Activated B cell treated with CpG ODN at 0.5 μM for 24 hours (primary cell): ENCODE measurements at regions not wholly inside any gene's neighbourhood (a gene's known extent, or its start where the extent isn't known, plus 50 kb on each side); places are given as distances from the start of the nearest gene placed in this dataset.

Experiments used
- ATAC-seq: fragments of 200-7000 bp; cut with Tn5 transposase; one replicate; pipeline ENCODE4 v1.10.0; 2021; ENCODE audit warnings: low read depth, mild to moderate bottlenecking, moderate library complexity
- CTCF ChIA-PET: fragments of 350-600 bp; sonication (Branson Sonifier 250); formaldehyde crosslinking; loops from one replicate; lab custom pipeline; 2021; ENCODE audit warnings: antibody characterized with exemption; lab: Charles Lee
- POLR2A ChIA-PET: fragments of 350-600 bp; sonication (Branson Sonifier 250); formaldehyde crosslinking; loops from one replicate; lab custom pipeline; 2021; ENCODE audit warnings: antibody characterized with exemption; lab: Charles Lee
- DNase-seq: peaks from one replicate; pipeline ENCODE4 v3.0.0; 2022
- H3K27ac Mint-ChIP-seq: one replicate; pipeline ENCODE4 v1.8.0; 2020; ENCODE audit warnings: mixed read lengths
- H3K27me3 Mint-ChIP-seq: one replicate; pipeline ENCODE4 v1.8.0; 2021; ENCODE audit warnings: mixed read lengths
- H3K36me3 Mint-ChIP-seq: one replicate; pipeline ENCODE4 v1.8.0; 2021; ENCODE audit warnings: low read depth, mixed read lengths
- H3K4me1 Mint-ChIP-seq: one replicate; pipeline ENCODE4 v1.8.0; 2021; ENCODE audit warnings: mixed read lengths
- H3K4me3 Mint-ChIP-seq: one replicate; pipeline ENCODE4 v1.8.0; 2020; ENCODE audit warnings: mild to moderate bottlenecking, mixed read lengths
- H3K9me3 Mint-ChIP-seq: one replicate; pipeline ENCODE4 v1.8.0; 2020; ENCODE audit warnings: mixed read lengths
- intact Hi-C: fragments of 100-400 bp; cut with micrococcal nuclease; formaldehyde crosslinking; loops from one replicate; pipeline ENCODE4 v1.15.1; 2024
- TF ChIP-seq, protein P1 (sequence below): fragments of 200-600 bp; IDR thresholded peaks from one replicate; pipeline ENCODE4 v1.8.0; 2022; ENCODE audit warnings: antibody characterized with exemption, mild to moderate bottlenecking

GRCh38 chr11:128399251-128400121 lies 187.9 kb downstream of the ETS1 start:
- peaks cover 29% of the 10 kb centered on the region for H3K4me1 Mint-ChIP-seq
- ATAC-seq (peak; percentile 81), DNase-seq (no peak)
- CTCF ChIA-PET, result interaction anchor here (0.9 to 1.4 kb wide), 3 partner anchors 76 to 153 kb away, joined by 3 read pairs; no protein-coding TSS in a partner anchor
- peak overlapping the region; percentile 40 for H3K4me3 Mint-ChIP-seq
- intact Hi-C loops, result loop anchor here (1.0 to 5.0 kb wide), 6 partner anchors 13 to 123 kb away; no protein-coding TSS in a partner anchor
- H3K27me3 Mint-ChIP-seq, result no peaks in the 10 kb centered on the region
- H3K27ac Mint-ChIP-seq, result peak overlapping the region; percentile 91
- H3K9me3 Mint-ChIP-seq, result no peaks in the 10 kb centered on the region
- POLR2A ChIA-PET, result interaction anchor here (0.6 to 3.2 kb wide), 11 partner anchors 10 to 284 kb away, joined by 3 to 25 read pairs (median 4); no protein-coding TSS in a partner anchor
- no peaks in the 10 kb centered on the region for H3K36me3 Mint-ChIP-seq
- TF ChIP-seq, protein P1, sequence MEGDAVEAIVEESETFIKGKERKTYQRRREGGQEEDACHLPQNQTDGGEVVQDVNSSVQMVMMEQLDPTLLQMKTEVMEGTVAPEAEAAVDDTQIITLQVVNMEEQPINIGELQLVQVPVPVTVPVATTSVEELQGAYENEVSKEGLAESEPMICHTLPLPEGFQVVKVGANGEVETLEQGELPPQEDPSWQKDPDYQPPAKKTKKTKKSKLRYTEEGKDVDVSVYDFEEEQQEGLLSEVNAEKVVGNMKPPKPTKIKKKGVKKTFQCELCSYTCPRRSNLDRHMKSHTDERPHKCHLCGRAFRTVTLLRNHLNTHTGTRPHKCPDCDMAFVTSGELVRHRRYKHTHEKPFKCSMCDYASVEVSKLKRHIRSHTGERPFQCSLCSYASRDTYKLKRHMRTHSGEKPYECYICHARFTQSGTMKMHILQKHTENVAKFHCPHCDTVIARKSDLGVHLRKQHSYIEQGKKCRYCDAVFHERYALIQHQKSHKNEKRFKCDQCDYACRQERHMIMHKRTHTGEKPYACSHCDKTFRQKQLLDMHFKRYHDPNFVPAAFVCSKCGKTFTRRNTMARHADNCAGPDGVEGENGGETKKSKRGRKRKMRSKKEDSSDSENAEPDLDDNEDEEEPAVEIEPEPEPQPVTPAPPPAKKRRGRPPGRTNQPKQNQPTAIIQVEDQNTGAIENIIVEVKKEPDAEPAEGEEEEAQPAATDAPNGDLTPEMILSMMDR, result no peak

DNA sequence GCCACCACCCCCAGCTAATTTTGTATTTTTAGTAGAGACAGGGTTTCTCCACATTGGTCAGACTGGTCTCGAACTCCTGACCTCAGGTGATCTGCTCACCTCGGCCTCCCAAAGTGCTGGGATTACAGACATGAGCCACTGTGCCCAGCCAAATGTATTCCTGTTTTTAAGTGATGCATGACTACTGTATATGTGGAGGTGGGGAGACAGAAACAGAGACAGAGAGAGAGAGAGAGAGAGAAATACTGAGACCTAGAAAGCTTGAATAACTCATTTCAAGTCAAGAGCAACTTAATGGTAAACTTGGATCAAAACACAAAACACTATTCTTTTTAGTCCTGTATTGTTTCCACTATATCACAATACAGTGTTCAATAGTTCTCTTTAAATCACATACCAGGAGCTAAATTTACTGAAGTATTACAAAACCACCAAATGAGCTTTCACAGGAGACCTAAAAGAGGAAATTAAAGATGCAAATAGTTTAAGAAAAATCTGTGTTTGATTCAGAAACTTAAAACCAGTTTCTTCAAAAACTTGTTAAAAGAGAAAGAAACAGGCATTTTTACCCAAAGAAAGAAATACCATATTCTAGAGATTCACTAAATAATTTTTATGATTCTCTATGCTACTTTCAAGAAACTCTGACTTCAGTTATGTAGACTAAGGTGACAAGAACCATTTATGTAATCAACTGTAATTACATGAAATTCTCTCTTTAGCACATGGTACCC lies 188.7 kb downstream of the ETS1 start:
- intact Hi-C loops, result loop anchor here (1.0 to 5.0 kb wide), 7 partner anchors 14 to 124 kb away; no protein-coding TSS in a partner anchor

GRCh38 chr11:128397362-128397761 lies 190.0 kb downstream of the ETS1 start:
- peak overlapping the region; percentile 73 for H3K27ac Mint-ChIP-seq
- no peak overlapping the region for H3K4me3 Mint-ChIP-seq
- peaks cover 29% of the 10 kb centered on the region for H3K4me1 Mint-ChIP-seq
- CTCF ChIA-PET, result no interaction called here
- POLR2A ChIA-PET, result interaction anchor here (0.8 kb wide), 1 partner anchor 155 kb away, joined by 3 read pairs; no protein-coding TSS in a partner anchor
- intact Hi-C loops, result loop anchor here (5.0 kb wide), 1 partner anchor 35 kb away; no protein-coding TSS in a partner anchor
- ATAC-seq, result no peak
- H3K27me3 Mint-ChIP-seq, result no peaks in the 10 kb centered on the region
- no peaks in the 10 kb centered on the region for H3K9me3 Mint-ChIP-seq
- H3K36me3 Mint-ChIP-seq, result no peaks in the 10 kb centered on the region
- TF ChIP-seq, protein P1, result no peak
- no peak for DNase-seq

More for the DNA sequence above, 188.7 kb downstream of the ETS1 start:
- Mint-ChIP-seq H3K27me3 (no peaks in the 10 kb centered on the region), H3K4me3 (peak overlapping the region; percentile 40), H3K9me3 (no peaks in the 10 kb centered on the region), H3K4me1 (peaks cover 29% of the 10 kb centered on the region), H3K36me3 (no peaks in the 10 kb centered on the region), H3K27ac (peak overlapping the region; percentile 91)
- no peak for DNase-seq
- POLR2A ChIA-PET, result interaction anchor here (0.6 to 3.2 kb wide), 10 partner anchors 9 to 285 kb away, joined by 3 to 25 read pairs (median 4); no protein-coding TSS in a partner anchor
- peak; percentile 75 for ATAC-seq
- TF ChIP-seq, protein P1, result no peak
- CTCF ChIA-PET, result interaction anchor here (0.9 to 1.4 kb wide), 2 partner anchors 75 to 80 kb away, joined by 3 read pairs; no protein-coding TSS in a partner anchor

DNA sequence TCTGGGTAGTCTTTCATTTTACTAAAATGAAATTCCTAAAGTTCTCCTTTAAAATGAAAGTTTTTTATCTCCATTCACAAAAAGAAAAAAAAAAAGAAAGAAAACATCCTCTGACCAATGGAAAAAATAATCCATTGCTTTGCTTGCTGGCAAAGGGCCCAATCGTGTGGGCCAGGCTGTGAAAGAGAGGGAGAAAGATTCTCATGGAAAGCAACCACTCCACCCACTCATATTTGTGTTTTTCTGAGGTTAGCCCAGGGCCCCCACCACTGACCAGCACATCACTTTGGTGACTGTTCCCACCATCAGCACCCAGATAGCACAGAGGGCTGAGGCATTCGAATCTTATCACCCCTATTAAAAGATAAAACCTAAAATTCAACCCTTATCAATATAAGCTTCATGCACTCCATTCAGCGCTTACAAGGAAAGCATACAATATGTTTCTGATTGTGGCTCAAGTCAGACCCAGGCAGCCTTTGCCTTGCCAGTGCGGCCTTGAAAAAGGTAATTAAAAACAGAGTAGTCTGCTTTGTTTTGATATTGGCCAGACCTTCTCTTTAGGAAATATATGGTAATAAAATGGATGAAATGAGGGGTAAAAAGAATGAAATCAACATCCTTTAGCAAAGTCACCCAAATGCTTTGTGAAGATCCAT lies 192.8 kb downstream of the ETS1 start:
- ATAC-seq, result no peak
- POLR2A ChIA-PET, result no interaction called here
- no peak overlapping the region for H3K27ac Mint-ChIP-seq
- CTCF ChIA-PET, result no interaction called here
- no peaks in the 10 kb centered on the region for H3K9me3 Mint-ChIP-seq
- no peaks in the 10 kb centered on the region for H3K27me3 Mint-ChIP-seq
- no peak for DNase-seq
- TF ChIP-seq, protein P1, result no peak
- H3K4me3 Mint-ChIP-seq, result no peak overlapping the region
- no peaks in the 10 kb centered on the region for H3K36me3 Mint-ChIP-seq
- H3K4me1 Mint-ChIP-seq, result peaks cover 32% of the 10 kb centered on the region
- intact Hi-C loops, result loop anchor here (5.0 kb wide), 1 partner anchor 32 kb away; no protein-coding TSS in a partner anchor
